ENCODE measurements at regions not wholly inside any gene's neighbourhood (a gene's known extent, or its start where the extent isn't known, plus 50 kb on each side); places are given as distances from the start of the nearest gene placed in this dataset.

- no peak for DNase-seq
Observed at GRCh38 chr11:122193457-122193856, 77.4 kb upstream of the BLID start.

DNA sequence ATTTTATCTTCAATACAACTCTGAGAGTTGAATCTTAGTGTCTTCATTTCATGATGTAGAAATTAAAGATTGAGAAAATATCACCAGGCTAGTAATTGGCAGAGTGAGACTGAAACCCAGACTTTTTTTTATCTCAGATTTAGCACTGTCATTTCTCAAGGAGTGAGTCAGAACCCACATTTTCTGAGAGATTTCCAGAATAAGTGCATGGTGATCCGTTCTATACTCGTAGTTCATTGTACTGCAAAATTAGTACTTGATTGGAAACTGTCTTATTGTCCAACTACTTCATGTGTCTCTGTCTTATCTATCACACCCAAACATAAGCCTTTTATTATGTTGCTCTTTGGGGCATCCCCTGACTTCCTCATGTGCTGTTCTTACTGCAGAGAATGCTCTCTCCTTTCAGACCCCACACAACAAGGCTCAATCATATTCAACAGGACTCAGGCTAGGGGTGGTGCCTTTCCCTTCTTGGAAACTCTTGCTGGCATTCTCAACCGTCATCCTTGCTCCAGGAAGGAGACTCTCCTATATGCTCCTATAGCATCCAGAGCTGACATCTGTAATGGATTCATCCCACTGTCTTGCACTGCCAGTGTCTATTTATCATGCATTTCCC is 76.7 kb upstream of the BLID start:
- DNase-seq = no peak

DNA sequence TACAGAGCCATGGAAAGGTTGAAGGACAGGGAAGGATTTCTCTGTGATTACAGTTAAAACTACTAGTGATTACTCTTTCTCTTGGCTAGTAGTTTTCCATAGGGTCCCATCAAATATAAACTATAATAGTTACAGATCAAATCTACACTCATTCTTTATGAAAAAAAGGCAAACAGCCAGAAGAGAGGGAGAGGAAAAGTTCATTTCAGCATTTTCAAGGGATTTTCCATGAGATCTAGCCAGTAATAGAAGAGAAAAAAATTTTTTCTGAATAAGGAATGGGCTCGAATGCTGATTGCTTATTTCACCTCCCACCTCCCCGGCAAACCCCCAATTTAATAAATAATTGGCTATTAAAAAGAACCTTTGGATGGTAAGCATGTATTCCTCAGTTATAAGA is 74.8 kb upstream of the BLID start:
- DNase-seq = no peak

DNA sequence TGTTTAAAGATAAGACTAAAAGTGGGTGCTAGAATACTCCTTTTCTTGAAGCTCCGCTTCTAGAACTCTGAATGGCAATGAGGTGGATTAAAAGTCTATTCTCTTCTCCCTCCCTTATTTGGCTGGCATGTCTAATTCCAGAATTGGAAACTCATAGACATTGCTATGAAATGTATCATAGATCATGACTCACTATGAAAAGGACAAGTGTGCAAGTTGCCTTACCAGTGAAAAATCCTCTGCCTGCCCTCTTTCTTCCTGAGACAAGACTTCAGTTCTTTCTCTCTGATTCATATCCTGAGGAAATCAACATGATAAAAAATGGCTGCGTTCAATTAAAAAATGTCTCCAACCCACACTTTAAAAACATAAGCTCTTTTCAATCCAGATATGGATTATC is 73.2 kb upstream of the BLID start:
- DNase-seq = no peak

GRCh38 chr11:122187373-122188165 is 71.6 kb upstream of the BLID start:
- DNase-seq = no peak

DNA sequence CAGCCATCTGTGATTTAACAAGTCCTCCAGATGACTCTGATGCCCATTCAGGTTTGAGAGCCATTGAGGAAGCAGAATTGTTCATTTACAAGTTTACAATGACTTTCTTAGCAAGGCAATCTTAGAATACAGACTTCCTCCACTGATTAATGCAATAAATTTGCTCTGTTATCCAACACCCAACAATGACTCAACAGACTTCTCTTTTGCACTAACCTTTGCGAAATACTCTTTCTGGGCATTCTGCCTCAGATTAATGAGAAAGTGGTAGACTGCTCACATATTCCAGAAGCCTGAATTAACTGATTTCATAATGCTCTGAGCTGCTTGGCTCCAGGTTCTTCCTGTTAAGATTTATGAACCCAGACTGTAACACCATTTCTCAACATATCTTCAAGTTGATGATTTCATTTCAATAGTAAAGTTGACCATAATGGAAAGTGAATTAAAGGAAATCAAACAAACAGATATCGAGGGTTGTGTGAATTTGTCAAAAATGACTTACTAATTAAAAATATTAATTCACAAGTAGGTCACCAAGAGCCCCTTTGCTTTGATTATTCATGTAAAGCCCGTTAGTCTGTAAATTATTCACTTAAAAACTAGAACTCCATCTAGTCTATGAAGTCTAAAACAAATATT is 70.5 kb upstream of the BLID start:
- no peak for DNase-seq

DNA sequence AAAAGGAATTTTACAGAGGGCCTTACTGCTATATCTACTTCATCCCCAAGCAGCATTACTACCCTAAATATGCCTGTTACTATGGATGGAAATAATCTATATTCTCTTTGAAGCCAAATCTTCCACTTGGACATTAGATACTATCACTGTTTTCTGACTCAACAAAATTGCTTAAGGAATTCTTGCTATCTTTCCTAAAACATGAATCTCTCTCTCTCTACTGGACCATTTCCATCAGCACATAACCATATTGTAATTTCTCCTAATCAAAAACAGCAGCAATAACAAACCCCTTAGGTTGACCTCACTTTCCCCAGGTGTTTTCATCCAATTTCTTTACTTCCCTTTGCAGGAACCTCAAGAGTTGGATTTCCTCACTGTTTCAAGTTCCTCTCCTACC is 67.9 kb upstream of the BLID start:
- DNase-seq = no peak

DNA sequence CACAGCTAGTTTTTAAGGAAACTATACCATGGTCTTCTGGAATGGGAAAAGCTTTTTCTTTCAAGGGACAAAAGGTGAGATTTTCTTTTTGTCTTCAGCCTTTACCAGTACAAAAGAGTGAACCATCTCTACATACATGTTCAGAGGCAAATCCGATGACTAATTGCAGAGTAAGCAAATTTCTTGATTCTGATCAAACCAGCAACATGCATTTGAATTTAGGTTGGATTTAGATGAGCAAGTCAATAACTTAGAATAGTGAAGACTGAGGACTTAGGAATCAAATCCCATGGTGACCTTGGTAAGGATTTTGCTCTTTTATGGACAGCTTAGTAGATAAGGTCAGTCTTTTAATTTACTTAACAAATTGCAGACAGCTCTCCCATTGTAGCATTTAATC is 65.9 kb upstream of the BLID start:
- DNase-seq = no peak

DNA sequence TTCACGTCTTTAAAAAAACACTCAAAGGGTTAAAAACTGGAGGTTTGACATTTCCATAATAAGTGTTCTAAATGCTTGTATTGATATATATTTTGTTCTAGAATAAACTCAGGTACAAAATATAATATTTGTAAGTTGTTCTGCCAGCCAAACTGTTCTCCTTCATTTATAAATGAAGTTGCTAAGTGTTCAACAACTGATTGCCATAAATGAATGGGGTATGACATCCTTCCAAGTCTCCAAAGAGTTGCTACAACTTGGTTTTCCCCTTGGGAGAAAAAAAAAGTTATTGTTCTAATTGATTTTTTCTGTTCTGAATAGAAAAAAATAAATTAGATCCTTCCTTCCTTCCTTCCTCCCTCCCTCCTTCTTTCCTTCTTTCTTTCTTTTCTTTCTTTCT is 65.4 kb upstream of the BLID start:
- DNase-seq = no peak

GRCh38 chr11:122179961-122180834 is 64.2 kb upstream of the BLID start:
- no peak for DNase-seq

DNA sequence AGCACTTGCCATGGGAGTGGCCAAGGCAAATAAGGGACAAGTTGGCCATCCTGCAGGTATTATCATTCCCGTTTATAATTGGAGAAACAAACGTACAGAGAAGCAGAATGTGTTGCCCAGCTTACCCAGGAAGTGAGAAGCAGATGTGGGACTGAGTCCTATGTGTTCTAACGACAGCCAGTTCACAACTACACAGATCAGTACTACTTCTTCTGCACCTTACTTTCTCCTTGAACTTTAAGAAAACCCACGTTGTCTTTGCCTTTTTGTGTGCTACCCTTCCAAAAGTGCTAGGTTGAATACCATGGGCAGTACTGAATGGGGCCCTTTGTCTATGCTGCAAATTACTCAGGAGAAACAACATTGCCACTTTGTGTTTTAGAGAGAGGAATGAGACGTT is 62.8 kb upstream of the BLID start:
- no peak for DNase-seq

DNA sequence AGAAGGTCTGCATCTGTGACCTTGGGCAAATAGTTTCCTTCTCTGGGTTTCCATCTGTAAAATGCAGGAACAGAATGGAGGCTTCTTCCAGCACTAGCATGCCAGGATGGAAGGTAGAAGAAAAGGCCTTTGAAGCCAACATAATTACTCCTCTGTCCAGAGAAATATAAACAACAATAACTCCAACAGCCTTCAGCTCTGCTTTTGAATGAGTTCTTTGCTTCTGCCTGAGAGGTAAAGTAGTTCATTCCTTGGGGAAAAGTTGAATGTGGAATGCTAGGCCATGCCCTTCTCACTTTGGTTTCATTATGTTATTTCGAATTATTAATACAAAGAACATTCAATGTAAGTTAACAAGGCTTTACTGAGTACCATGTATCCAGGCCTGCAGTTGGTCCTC is 61.2 kb upstream of the BLID start:
- no peak for DNase-seq

DNA sequence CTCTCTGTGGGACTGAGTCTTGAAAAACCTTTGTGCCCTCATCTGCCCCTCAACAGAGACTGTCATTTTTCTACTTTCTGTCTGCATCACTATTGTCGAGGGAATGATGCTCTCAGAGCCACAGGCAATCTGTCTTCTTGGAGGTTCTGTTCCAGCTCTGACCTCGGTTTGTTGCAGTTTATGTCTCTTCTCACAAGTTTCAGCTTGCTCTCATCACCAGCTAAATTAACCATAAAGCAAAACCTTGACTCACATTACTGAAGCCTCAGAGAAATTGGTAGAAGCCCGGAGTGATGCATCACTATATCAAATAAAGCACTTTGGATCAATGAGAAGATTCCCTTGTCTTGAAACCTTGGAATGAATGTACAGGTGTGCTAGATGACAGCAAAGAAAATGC is 60.6 kb upstream of the BLID start:
- no peak for DNase-seq

GRCh38 chr11:122175306-122175705 is 59.3 kb upstream of the BLID start:
- DNase-seq = no peak

GRCh38 chr11:122173587-122173986 is 57.6 kb upstream of the BLID start:
- DNase-seq = no peak

- no peak for DNase-seq
Observed at GRCh38 chr11:122173074-122173450, 57.0 kb upstream of the BLID start.

DNA sequence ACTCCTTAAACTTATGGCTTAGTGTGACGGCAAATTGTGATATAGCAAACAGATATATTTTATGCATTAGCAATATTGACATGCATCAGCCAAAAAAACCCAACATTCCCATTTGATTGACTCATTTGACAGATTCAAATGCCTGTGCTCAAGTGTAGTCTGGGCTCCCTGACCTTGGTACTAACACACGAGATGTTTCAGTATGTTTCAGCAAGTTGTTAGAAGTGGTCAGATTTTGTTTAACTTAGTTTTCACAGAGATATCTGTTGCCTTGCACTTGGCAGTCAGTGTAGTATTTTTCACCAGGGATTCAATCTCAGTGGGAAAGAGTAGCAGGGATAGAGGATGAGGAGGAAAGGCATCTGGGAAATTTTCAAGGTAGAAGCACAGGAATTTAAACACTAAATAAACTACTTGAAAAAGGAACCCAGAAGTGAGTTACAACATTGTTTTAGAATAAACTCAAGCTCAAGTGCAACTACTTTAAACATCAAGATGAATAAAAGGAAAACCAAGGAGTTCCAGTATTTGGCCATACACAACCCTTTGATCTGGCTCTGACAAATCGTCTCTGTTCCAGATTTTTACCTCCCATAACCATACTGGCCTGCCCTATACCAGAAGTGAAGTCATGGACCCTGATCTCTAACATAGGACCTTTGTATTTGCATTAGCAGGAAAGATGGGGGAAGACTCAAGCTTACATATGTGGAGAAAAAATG is 56.5 kb upstream of the BLID start:
- DNase-seq = no peak

DNA sequence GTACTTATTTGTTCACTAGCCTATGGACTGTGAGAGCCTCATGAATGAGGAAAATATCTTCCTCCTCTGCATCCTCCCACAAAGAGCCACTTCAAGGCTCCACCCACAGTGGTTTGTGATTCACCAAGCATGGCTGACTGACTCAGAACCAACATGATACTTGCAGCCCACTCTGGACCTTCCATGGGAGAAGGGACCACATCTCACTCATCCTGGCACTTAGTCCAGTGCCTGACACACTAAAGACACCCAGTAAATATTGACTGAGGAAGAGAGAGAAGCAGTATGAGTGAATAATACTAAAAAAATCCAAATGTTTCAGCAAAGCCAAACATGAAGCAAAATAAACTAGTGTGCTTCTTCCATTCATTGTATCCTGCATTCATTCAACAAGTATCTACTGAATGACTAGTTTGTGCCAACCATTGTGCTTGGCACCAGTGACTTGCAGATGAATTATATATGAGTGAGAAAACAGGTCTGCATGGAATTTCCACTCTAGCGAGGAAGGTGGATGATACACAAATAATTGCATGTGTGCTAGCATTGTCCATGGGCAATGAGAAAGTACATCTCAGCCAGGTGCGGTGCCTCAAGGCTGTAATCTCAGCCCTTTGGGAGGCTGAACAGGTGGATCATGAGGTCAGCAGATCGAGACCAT is 54.9 kb upstream of the BLID start:
- no peak for DNase-seq

DNA sequence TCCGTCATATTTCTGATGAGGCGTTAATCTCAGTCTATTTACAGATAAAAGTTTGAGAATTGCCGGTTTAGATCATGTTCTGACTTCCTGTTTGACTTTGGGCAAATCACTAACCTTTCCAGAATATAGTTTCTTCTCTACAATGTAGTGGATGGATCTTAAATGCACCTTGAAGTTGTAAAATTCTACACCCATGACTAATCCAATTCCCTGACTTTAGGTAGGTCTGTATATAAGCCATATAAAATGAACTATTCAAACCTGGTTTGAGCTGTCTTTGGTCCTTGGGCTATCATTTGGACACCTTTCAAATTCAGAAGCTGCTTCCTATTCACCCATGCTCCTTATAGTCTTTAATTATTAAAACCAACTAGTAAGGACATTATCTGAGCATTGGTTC is 52.2 kb upstream of the BLID start:
- no peak for DNase-seq

GRCh38 chr11:122167100-122167499 is 51.1 kb upstream of the BLID start:
- no peak for DNase-seq

DNA sequence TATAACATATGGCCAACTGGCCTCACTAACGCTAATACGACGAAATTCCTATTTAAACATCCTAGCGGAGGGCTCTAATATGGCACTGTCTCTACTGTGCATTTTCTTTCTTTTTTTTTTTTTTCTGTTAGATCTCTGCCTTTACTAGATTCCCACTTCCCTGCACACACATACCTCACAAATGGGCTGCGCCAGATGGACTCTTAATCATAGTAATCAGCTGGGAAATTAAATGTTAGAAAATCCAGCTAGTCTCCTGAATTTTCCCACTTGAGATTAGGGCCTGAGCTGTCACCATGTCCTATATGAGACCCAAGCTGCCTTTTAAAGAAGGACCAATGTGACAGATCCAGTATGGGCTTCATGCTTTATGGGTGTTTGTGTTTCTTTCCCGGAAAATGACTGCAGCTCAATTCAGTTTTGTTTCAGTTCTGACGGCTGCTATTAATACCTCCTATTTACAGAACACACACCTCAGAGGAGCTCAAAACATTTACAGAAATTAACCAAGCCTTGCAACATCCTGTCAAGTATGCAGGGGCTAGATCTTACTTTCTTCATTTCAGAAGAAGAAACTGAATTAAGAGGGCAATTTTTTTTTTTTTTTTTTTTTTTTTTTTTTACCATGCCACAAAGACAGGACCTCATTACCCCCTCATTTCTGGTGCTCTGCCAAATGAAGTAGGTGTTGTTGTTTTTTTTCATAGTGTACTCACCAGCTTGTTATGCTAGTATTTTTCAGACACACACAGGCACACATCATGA is 49.8 kb upstream of the BLID start:
- no peak for DNase-seq

All from CD4-positive, alpha-beta T cell treated with Interleukin-1 beta for 1 hour (primary cell).